ENCODE measurements at regions not wholly inside any gene's neighbourhood (a gene's known extent, or its start where the extent isn't known, plus 50 kb on each side); places are given as distances from the start of the nearest gene placed in this dataset.

DNA sequence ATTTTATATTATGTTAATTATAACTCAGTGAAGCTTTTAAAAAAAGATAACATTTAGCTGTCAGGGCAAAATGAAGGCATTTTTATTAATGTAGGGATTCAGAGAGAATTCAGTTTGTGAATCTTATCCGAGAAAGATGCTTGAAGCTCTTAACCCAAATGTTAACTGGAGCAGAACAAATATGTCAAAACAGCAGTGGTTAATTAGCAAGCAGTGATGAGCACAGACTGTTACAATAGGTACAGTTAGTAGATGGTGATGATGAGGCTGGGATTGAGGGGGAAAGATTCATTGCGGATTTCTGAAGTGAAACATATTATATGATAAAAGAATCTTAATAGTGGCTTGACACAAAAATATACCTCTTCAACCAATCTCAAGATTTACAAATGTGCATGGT, 356.7 kb downstream of the DIRAS2 start:
- TF ChIP-seq, protein P1, sequence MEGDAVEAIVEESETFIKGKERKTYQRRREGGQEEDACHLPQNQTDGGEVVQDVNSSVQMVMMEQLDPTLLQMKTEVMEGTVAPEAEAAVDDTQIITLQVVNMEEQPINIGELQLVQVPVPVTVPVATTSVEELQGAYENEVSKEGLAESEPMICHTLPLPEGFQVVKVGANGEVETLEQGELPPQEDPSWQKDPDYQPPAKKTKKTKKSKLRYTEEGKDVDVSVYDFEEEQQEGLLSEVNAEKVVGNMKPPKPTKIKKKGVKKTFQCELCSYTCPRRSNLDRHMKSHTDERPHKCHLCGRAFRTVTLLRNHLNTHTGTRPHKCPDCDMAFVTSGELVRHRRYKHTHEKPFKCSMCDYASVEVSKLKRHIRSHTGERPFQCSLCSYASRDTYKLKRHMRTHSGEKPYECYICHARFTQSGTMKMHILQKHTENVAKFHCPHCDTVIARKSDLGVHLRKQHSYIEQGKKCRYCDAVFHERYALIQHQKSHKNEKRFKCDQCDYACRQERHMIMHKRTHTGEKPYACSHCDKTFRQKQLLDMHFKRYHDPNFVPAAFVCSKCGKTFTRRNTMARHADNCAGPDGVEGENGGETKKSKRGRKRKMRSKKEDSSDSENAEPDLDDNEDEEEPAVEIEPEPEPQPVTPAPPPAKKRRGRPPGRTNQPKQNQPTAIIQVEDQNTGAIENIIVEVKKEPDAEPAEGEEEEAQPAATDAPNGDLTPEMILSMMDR (IDR thresholded peaks at IDR 0.05) = no peak
- no peak for TF ChIP-seq POLR2AphosphoS5 (IDR thresholded peaks at IDR 0.05)

Data from breast epithelium (tissue), 3 donors.